HepG2 (cell line): ENCODE measurements at regions not wholly inside any gene's neighbourhood (a gene's known extent, or its start where the extent isn't known, plus 50 kb on each side); places are given as distances from the start of the nearest gene placed in this dataset.

Source experiments
- DPF2 ChIP-seq: sonication (generic); formaldehyde crosslinking; IDR thresholded peaks from 2 replicates; pipeline ENCODE4 v1.4.0; 2020; ENCODE audit warnings: mild to moderate bottlenecking, low read depth, missing genetic modification reagents, borderline replicate concordance
- ZSCAN22 ChIP-seq: sonication (generic); formaldehyde crosslinking; IDR thresholded peaks from 2 replicates; pipeline ENCODE4 v1.4.0; 2020; ENCODE audit warnings: mild to moderate bottlenecking, missing genetic modification reagents
- TF ChIP-seq, protein P1 (sequence below): sonication (generic); formaldehyde crosslinking; IDR thresholded peaks from 2 replicates; pipeline ENCODE4 v1.5.0; 2020; ENCODE audit warnings: mild to moderate bottlenecking, missing genetic modification reagents, moderate library complexity
- TF ChIP-seq, protein P2 (sequence below): sonication (generic); formaldehyde crosslinking; IDR thresholded peaks from 2 replicates; pipeline ENCODE4 v1.4.0; 2020; ENCODE audit warnings: mild to moderate bottlenecking, missing genetic modification reagents

- TF ChIP-seq ZSCAN22 (CRISPR knock-in tag) (no peak), DPF2 (CRISPR knock-in tag) (no peak)
- TF ChIP-seq, protein P1, sequence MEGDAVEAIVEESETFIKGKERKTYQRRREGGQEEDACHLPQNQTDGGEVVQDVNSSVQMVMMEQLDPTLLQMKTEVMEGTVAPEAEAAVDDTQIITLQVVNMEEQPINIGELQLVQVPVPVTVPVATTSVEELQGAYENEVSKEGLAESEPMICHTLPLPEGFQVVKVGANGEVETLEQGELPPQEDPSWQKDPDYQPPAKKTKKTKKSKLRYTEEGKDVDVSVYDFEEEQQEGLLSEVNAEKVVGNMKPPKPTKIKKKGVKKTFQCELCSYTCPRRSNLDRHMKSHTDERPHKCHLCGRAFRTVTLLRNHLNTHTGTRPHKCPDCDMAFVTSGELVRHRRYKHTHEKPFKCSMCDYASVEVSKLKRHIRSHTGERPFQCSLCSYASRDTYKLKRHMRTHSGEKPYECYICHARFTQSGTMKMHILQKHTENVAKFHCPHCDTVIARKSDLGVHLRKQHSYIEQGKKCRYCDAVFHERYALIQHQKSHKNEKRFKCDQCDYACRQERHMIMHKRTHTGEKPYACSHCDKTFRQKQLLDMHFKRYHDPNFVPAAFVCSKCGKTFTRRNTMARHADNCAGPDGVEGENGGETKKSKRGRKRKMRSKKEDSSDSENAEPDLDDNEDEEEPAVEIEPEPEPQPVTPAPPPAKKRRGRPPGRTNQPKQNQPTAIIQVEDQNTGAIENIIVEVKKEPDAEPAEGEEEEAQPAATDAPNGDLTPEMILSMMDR: no peak
- TF ChIP-seq, protein P2, sequence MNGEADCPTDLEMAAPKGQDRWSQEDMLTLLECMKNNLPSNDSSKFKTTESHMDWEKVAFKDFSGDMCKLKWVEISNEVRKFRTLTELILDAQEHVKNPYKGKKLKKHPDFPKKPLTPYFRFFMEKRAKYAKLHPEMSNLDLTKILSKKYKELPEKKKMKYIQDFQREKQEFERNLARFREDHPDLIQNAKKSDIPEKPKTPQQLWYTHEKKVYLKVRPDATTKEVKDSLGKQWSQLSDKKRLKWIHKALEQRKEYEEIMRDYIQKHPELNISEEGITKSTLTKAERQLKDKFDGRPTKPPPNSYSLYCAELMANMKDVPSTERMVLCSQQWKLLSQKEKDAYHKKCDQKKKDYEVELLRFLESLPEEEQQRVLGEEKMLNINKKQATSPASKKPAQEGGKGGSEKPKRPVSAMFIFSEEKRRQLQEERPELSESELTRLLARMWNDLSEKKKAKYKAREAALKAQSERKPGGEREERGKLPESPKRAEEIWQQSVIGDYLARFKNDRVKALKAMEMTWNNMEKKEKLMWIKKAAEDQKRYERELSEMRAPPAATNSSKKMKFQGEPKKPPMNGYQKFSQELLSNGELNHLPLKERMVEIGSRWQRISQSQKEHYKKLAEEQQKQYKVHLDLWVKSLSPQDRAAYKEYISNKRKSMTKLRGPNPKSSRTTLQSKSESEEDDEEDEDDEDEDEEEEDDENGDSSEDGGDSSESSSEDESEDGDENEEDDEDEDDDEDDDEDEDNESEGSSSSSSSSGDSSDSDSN (CRISPR knock-in tag): no peak
Observed at GRCh38 chr4:145381163-145381562, 100.5 kb upstream of the SMAD1 start.
